Panc1 (cell line): ENCODE measurements at regions not wholly inside any gene's neighbourhood (a gene's known extent, or its start where the extent isn't known, plus 50 kb on each side); places are given as distances from the start of the nearest gene placed in this dataset.
"Not testable (repeated sequence)": the region's sequence is repeated elsewhere in the genome, so short reads cannot be mapped to it uniquely, and the experiment has no call there.

Experiments used
- POLR2AphosphoS5 ChIP-seq: IDR thresholded peaks from 2 replicates; pipeline ENCODE4 v1.6.1; 2012; ENCODE audit warnings: mild to moderate bottlenecking, low read depth, low read length, moderate library complexity
- SIN3A ChIP-seq: IDR thresholded peaks from 2 replicates; pipeline ENCODE4 v1.6.1; 2012; ENCODE audit warnings: low read depth, mild to moderate bottlenecking, low read length, moderate library complexity, borderline replicate concordance; ENCODE audit not compliant: insufficient read depth
- TCF7L2 ChIP-seq: IDR thresholded peaks from 2 replicates; pipeline ENCODE4 v1.6.1; 2011; ENCODE audit warnings: mild to moderate bottlenecking, low read depth, low read length, inconsistent platforms
- TF ChIP-seq, protein P1 (sequence below): fragments of 450-650 bp; IDR thresholded peaks from 2 replicates; pipeline ENCODE4 v1.5.1; 2017; ENCODE audit warnings: mild to moderate bottlenecking

DNA sequence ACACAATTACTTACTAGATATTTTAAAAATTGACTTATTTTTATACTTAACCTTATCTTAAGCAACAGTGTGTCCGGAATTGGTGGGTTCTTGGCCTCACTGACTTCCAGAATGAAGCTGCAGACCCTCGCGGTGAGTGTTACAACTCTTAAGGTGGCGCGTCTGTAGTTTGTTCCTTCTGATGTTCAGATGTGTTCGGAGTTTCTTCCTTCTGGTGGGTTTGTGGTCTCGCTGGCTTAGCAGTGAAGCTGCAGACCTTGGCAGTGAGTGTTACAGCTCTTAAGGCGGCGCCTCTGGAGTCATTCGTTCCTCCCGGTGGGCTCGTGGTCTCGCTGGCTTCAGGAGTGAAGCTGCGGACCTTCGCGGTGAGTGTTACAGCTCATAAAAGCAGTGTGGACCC, 322.5 kb upstream of the CITED2 start:
- TF ChIP-seq, protein P1, sequence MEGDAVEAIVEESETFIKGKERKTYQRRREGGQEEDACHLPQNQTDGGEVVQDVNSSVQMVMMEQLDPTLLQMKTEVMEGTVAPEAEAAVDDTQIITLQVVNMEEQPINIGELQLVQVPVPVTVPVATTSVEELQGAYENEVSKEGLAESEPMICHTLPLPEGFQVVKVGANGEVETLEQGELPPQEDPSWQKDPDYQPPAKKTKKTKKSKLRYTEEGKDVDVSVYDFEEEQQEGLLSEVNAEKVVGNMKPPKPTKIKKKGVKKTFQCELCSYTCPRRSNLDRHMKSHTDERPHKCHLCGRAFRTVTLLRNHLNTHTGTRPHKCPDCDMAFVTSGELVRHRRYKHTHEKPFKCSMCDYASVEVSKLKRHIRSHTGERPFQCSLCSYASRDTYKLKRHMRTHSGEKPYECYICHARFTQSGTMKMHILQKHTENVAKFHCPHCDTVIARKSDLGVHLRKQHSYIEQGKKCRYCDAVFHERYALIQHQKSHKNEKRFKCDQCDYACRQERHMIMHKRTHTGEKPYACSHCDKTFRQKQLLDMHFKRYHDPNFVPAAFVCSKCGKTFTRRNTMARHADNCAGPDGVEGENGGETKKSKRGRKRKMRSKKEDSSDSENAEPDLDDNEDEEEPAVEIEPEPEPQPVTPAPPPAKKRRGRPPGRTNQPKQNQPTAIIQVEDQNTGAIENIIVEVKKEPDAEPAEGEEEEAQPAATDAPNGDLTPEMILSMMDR, result not testable (repeated sequence)
- TF ChIP-seq SIN3A, POLR2AphosphoS5, TCF7L2: not testable (repeated sequence)
